ENCODE measurements at regions not wholly inside any gene's neighbourhood (a gene's known extent, or its start where the extent isn't known, plus 50 kb on each side); places are given as distances from the start of the nearest gene placed in this dataset.

DNA sequence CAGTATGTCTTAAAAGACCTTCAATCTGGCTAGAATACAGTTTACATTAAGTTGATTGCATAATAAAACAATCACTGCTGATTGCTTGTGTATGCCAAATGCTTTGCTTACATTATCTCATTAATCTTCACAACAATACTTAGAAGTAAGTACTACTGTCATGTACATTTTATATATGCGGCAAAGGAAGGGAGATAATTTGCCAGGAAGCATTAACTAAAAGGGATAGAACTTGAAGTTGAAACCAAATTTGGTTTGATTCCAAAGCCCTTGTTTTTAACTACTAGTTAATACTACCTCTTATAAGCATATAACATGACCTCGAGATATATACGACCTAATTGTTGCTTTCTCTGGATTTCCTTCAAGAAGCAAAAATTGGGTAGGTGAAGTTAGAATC lies 155.8 kb downstream of the NTMT2 start:
- no peaks in the 10 kb centered on the region for H3K36me3 Mint-ChIP-seq
- no peak for DNase-seq (ENCODE audit: low spot score in 2 of 2)
- no peak for ATAC-seq
- H3K27ac Mint-ChIP-seq, result no peak overlapping the region
- H3K9me3 Mint-ChIP-seq, result peaks cover 0 to 2% of the 10 kb centered on the region in 2 donors

DNA sequence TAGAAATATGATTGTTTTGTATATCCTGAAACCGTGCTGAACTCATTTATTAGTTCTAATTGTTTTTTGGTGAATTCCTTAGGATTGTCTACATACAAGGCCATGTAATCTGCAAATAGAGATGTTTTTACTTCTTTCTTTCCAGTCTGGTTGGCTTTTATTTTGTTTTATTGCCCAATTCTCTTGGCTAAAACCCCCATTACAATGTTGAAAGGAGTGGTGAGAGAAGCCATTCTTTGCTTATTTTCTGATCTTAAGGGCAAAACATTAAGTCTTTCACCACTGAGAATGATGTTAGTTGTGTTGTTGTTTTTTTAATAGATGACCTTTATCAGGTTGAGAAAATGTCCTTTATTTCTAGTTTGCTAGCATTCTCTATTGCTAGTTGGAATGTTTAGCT lies 157.3 kb downstream of the NTMT2 start:
- Mint-ChIP-seq H3K27ac (no peak overlapping the region), H3K9me3 (no peaks in the 10 kb centered on the region), H3K36me3 (no peaks in the 10 kb centered on the region)
- no peak for ATAC-seq
- no peak for DNase-seq (ENCODE audit: low spot score in 2 of 2)

DNA sequence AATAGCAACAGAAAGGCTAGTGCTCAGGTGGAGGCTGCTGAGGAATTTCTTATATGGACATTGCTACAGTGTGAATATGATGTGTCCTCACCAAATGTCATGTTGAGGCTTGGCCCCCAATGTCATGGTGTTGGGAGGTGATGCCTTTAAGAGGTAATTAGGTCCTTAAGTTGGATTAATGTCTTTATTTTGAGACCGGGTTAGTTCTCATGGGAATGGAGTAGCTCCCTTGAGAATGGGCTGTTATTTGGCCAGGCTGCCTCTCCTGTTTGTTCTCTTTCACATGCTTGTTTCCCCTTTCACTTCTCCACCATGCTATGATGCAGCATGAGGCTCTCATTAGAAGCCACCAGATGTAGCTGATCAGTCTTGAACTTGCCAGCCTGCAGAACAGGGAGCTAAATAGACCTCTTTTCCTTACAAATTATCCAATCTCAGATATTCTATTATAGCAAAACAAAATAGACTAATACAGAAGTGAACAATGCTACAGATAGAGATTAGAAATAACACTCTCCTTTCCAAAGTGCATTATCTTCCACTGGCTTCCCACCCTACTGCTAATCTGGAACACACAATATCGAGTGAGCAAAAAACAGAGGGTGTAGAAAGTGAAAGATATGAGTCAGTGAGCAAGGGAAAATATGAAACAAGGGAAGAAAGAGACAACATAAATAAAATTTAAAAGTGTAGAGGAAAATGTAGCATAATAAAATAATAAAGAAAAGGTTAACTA lies 160.2 kb downstream of the NTMT2 start:
- no peak for DNase-seq (ENCODE audit: low spot score in 2 of 2)
- Mint-ChIP-seq H3K27ac (no peak overlapping the region), H3K9me3 (no peaks in the 10 kb centered on the region), H3K36me3 (no peaks in the 10 kb centered on the region)
- no peak for ATAC-seq

DNA sequence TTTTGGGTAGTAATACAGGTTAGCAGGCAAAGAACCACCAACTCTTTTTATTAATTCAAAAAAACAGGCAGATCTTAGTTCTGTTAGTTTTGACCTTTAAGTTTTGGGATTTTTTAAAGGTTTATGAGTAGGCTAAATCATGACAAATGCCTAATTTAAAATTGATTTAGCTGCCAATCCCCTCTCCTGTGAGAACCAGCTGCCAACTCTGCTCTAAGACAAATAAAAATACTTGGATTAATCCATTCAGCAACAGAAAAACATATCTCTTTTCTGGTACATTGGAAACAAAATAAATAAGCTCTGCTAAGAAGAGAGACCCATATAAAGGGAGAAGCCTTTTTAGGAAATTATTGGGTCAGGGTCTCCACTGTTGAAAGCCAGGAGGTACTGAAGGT lies 160.8 kb downstream of the NTMT2 start:
- Mint-ChIP-seq H3K9me3 (no peaks in the 10 kb centered on the region), H3K27ac (no peak overlapping the region)
- ATAC-seq, result no peak

DNA sequence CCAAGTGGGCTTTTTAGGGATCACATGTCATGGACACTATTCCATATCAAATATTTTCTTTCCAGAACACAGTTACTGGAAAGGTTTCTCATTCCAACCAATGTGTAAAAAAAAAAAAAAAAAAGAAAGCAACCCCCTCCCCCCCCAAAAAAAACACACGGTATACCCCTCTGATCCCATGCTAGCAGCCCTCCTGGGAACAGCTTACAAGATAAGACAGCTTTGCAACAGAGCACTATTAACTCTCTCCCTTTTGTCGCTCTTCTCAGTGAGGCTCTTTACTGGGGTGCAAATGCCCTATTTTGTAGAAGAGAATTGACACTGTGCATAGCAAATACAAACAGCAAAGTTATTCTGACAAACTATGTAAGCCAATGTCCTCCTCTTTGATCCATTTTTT lies 161.2 kb downstream of the NTMT2 start:
- DNase-seq (ENCODE audit: low spot score in 2 of 2), result no peak
- Mint-ChIP-seq H3K36me3 (no peaks in the 10 kb centered on the region), H3K9me3 (no peaks in the 10 kb centered on the region), H3K27ac (no peak overlapping the region)
- no peak for ATAC-seq

More for the DNA sequence above, 160.8 kb downstream of the NTMT2 start:
- no peak for DNase-seq (ENCODE audit: low spot score in 2 of 2)
- H3K36me3 Mint-ChIP-seq, result no peaks in the 10 kb centered on the region

DNA sequence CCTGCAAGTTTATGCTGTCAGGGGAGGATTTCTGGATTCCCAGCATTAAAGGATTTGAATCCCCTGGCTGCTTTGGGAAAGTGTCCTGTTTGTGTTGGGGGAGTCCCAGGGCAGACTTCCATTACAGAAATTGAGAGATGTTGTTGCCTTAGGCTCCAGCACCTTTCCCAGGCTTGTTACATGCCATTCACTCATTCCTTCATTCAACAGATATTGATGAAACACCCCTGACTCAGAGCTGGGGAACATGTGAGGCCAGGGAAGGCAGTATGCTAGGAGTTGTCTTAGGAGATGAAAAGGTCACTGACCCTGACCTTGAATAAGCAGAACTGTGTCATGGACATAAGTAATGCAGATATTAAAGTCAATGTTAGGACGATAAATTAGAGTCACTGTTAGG lies 161.7 kb downstream of the NTMT2 start:
- H3K9me3 Mint-ChIP-seq, result no peaks in the 10 kb centered on the region
- H3K36me3 Mint-ChIP-seq, result no peaks in the 10 kb centered on the region
- H3K27ac Mint-ChIP-seq, result no peak overlapping the region
- ATAC-seq, result no peak
- no peak for DNase-seq (ENCODE audit: low spot score in 2 of 2)

DNA sequence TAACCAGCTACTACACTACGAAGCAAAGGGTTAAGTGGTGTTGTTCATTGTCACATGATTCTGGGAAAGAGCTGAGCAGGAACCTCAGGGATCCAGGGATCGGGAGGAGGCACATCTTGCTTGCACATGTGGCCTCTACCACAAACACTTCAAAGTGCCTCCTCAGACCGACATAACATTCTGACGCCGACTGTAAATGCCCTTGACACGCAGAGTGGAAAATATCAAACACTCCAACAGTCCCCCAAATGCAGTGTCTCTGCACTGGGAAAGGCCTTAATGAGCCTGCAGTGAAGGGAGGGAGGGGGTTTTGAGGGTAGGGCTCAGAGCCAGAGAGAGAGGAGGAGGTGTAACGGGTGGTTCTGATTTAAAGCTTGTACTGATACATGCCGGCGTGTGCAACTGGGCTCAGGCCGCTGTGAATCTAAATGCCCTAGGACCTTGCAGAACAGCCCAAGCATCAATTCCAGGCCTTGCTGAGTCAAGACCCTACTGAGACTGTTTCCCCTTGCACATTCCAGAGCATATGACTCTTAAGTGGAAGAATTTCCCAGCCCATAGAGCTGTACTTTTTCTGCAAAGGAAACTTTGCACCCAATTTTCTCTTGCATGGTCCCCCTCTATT lies 163.7 kb downstream of the NTMT2 start:
- DNase-seq (ENCODE audit: low spot score in 2 of 2), result no peak
- H3K27ac Mint-ChIP-seq, result no peak overlapping the region
- no peak for ATAC-seq
- H3K9me3 Mint-ChIP-seq, result no peaks in the 10 kb centered on the region
- no peaks in the 10 kb centered on the region for H3K36me3 Mint-ChIP-seq

DNA sequence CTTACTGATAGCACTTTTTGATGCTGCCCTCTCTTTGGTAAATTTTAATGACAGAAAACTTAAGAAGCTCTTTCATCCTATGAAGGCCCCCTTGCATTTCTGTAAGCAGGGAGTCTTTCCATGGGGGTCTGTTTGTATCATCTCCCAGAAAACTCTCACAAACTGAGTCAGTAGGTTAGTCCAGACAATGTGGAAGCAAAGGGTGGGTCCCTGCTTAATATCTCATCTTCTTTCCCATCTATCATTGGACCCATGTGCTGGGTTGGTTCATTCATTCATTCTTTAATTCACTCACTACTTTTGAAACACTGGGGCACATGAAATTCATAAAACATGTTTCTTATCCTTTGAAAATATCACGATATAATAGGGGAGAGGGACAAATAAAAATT lies 164.3 kb downstream of the NTMT2 start:
- Mint-ChIP-seq H3K36me3 (no peaks in the 10 kb centered on the region), H3K27ac (no peak overlapping the region), H3K9me3 (no peaks in the 10 kb centered on the region)
- ATAC-seq (no peak), DNase-seq (ENCODE audit: low spot score in 2 of 2) (no peak)

DNA sequence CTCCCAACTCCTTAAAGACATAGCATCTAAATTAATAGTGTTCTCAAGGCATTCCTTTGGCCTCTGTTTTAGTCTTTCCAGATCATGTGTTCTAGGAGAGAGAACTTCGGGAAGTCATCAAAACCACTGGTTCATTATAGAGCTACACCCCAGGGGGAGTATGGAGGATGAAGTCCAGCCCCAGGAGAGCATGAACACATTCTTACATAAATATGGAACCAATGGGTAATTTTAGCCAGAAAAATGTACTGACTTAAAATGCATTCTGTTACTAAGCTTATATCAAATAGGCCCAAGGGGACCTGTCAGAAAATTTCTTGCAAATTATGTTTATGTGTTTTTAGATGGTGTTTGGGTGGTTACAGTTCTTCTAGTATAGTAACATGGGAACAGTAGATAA lies 165.2 kb downstream of the NTMT2 start:
- Mint-ChIP-seq H3K9me3 (no peaks in the 10 kb centered on the region), H3K36me3 (no peaks in the 10 kb centered on the region), H3K27ac (no peak overlapping the region)
- no peak for ATAC-seq
- no peak for DNase-seq (ENCODE audit: low spot score in 2 of 2)

DNA sequence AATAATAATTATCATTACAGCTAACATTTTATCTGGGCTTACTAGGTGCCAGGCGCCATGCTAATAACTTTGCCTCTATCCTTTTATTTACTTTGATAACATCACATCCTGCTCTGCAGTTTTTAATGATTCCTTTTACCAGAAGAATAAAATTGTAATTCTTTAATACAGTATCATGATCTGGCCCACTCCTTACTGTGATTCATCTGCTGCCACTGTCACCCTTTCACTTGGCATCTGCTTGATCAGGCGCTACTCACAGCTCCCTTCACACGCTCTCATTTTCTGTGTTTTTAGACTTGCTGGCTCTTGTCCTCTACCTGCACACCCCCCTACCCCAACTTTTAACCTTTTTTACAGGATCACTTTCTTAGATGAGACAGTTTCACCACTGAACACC lies 167.5 kb downstream of the NTMT2 start:
- no peak for ATAC-seq
- no peaks in the 10 kb centered on the region for H3K9me3 Mint-ChIP-seq
- H3K36me3 Mint-ChIP-seq, result no peaks in the 10 kb centered on the region
- H3K27ac Mint-ChIP-seq, result no peak overlapping the region
- no peak for DNase-seq (ENCODE audit: low spot score in 2 of 2)

DNA sequence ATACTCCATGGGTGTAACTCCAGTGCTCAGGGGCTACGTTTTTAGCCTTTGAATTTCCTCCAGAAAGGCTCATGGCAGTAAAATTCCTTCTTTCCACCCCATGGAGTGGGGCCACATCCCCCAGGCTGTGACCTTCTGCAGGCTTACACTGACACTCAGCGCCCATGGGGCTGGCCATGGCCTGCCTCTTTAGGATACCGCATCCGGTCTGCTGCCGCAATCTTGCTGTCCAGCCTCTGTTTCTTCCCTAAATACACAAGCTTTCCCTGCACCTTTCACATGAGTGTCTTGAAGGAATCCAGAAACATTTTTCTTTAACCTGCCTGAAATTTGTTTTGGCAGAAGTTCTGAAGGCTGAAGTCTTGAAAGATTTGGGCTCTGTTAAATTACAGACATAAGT lies 170.5 kb downstream of the NTMT2 start:
- DNase-seq (ENCODE audit: low spot score in 2 of 2) (no peak), ATAC-seq (no peak)
- H3K9me3 Mint-ChIP-seq, result no peaks in the 10 kb centered on the region
- H3K36me3 Mint-ChIP-seq, result no peaks in the 10 kb centered on the region
- H3K27ac Mint-ChIP-seq, result no peak overlapping the region

DNA sequence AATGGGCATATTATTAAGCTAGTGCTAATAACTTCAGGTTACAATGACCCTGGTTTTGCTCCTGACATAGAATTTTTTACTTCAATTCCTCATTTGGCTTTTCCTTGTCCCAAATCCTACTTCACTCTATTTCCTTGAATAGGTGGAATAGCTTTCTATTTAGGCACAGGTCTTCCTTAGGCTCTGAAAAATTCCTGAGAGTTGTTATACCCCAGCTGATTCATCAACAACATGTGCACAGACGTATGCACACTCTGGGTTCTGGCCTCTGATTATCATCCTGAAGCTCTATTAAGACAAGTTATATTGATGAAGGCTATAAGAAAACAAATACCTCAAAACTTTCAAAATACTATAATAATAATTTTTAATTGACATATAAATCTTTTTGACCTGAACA lies 172.4 kb downstream of the NTMT2 start:
- no peak for DNase-seq (ENCODE audit: low spot score in 2 of 2)
- Mint-ChIP-seq H3K27ac (no peak overlapping the region), H3K36me3 (no peaks in the 10 kb centered on the region), H3K9me3 (no peaks in the 10 kb centered on the region)
- ATAC-seq, result no peak

DNA sequence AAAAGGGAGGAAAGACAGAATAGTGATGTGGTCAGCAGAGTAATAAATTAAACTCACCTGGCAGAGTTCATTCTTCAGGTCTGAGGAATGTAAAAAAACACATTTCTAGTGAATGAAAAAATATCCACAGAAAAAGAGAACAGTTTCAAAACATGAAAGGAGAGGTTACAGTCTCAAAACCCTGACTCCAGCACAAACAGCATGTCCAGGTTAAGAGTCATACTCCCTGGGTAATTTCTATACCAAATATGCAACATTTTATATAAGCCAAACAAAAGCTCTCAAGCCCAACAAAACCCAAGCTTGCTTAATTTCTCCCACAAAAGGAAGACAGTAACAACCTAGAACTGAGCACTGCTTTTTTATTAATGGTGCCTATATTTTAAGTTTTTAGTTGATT lies 173.0 kb downstream of the NTMT2 start:
- DNase-seq (ENCODE audit: low spot score in 2 of 2), result no peak
- Mint-ChIP-seq H3K9me3 (no peaks in the 10 kb centered on the region), H3K27ac (no peak overlapping the region), H3K36me3 (no peaks in the 10 kb centered on the region)
- no peak for ATAC-seq

DNA sequence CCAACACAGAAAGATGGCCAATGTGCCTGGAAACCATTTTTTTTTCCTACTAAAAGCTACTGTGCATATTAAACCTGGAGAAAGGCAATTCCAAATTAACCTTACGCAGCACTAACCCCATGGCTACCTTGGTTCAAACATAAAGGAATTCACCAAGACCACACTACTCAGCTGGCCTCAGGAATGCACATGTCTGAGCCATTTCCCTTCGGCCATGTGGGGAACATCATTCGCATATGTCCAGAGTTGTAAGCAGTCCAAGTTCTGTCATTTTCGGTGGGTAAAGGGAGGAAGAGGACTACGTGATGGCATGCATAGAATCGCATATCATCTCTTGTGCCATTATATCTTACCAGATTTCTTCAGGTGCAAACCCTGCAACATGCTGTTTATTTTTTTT lies 175.4 kb downstream of the NTMT2 start:
- Mint-ChIP-seq H3K36me3 (no peaks in the 10 kb centered on the region), H3K27ac (no peak overlapping the region), H3K9me3 (no peaks in the 10 kb centered on the region)
- ATAC-seq (no peak), DNase-seq (ENCODE audit: low spot score in 2 of 2) (no peak)

DNA sequence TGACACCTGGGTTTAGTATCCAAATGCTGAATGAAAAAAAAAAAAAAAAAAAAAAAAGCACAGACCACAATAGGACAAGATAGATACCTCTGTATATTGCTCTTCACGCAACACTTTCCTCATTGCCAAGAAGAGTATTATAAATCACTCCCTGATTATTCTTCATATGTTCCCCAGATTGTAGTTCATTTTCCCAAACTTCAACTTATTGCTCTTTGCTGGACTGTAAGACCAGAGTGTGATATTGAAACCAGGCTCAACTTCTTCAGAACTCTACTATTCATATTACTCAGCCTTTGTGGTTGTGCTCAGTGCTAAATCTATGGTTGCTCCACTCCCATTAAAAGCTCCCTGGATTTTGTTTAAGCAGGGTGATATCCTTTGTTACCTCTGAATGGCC lies 180.4 kb downstream of the NTMT2 start:
- DNase-seq (ENCODE audit: low spot score in 2 of 2) (no peak), ATAC-seq (no peak)
- Mint-ChIP-seq H3K27ac (no peak overlapping the region), H3K36me3 (no peaks in the 10 kb centered on the region), H3K9me3 (no peaks in the 10 kb centered on the region)

DNA sequence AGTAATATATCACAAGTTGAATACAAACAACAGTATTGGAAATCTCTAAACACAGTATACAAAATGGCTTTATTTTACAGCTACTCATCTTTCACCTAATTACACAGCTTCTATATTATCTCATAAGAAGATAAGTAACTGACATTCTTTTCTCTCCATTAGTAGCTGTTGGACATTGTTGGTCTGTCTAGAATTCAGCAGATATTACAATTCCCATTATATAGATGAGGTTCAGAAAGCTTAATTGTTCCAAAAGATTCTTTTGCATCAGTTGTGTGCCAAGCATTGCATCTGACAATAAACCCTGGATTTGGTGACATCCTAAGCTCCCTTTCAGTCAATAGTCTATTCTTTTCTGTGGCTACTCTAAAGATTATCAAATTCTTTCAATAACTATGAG lies 187.0 kb downstream of the NTMT2 start:
- Mint-ChIP-seq H3K9me3 (no peaks in the 10 kb centered on the region), H3K36me3 (no peaks in the 10 kb centered on the region), H3K27ac (no peak overlapping the region)
- no peak for DNase-seq (ENCODE audit: low spot score in 2 of 2)
- no peak for ATAC-seq

DNA sequence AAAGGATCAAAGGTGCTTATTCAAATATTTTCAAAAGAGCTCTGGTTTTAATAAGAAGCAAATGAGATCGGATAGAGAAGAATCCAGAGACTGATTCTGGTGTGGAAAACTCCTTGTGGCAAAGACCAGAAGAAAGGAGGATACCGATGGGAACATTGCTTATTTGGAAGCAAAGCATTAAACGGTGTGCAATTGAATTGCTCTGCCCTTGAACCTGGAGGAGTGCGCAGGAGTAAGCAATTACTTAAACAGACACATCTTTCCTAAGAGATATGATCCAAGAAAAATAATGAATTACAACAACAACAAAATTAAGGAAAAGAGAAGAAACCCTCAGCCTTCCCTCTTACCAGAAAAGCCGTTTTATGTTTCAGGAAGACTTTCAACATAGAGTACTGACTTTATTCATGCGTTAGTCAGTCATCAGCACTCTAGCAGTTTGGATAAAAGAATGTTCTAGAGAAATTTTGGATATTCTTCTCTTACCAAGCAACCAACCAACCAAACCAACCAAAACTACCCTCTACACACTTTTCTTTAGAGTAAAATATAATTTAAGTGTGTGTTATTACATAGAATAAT lies 191.7 kb downstream of the NTMT2 start:
- H3K36me3 Mint-ChIP-seq, result no peaks in the 10 kb centered on the region
- DNase-seq (ENCODE audit: low spot score in 2 of 2), result no peak
- no peak overlapping the region for H3K27ac Mint-ChIP-seq
- no peak for ATAC-seq
- no peaks in the 10 kb centered on the region for H3K9me3 Mint-ChIP-seq

DNA sequence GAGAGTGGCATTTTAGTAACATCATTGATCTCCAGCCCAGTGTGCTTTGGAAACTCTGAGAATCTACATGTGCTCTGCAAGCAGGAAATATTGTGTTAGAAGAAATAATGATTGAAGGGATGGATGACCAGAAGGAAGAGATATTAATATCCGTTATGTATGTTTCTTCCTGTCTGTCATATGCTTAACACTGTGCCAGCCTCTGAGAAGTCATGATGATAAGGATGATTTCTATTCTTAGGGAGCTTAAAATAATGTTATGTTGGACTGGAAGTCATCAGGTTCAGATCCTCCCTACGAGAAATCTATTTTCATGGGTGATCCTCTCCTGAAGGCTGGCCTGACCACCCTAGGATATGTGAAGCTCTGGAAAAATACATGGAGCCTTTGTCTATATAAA lies 192.4 kb upstream of the GORAB start:
- Mint-ChIP-seq H3K27ac (no peak overlapping the region), H3K36me3 (no peaks in the 10 kb centered on the region), H3K9me3 (no peaks in the 10 kb centered on the region)
- ATAC-seq (no peak), DNase-seq (ENCODE audit: low spot score in 2 of 2) (no peak)
